Hypothalamus (tissue), 51 donors: ENCODE measurements at regions not wholly inside any gene's neighbourhood (a gene's known extent, or its start where the extent isn't known, plus 50 kb on each side); places are given as distances from the start of the nearest gene placed in this dataset.

Experiments
- DNase-seq, 51 donors: peaks; one replicate each; lab custom pipeline; 2025; lab: John Stamatoyannopoulos, UW

DNA sequence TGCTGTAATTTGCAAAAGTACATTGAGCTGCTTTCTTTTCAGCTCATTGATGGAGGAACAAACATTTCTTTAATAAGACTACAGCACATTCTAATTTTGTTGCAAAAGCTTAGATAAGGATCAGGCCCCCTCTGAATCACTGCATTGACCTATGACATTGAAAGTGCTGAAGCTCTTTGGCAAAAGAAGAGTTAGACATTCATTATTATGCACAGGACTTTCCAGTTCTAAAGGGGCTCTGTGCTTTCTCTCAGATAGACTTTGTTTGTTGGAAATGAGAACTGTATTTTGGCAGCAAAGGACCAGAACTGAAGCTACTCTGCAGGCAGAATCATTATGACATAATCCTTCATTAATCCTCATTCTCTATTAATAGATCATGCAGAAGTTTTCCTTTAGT, 252.9 kb upstream of the SOX2 start:
- peak in 4 of 51 donors; percentile 10 to 85 (median 46) for DNase-seq

DNA sequence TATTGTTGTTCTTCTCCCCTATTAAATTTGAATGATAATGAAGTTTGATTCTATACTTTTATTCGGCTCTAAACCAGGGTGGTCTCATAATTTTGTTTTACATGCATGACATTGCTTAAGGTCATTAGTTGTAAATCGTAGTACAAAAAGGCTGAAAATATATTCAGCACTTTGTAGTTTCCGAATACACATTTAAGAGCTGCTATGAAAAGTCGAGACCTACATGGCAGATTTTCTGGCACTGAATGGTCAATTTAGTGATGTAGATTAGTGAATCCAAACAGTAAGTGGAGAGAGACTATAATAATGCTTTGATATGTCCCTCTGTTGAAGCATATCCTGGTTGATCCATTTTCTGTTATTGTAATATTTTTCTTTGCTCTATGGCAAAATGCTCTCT, 254.0 kb upstream of the SOX2 start:
- DNase-seq, result no peak

- DNase-seq, result peak in 48 of 51 donors; percentile 15 to 97 (median 80)
These were observed 254.5 kb upstream of the SOX2 start for GRCh38 chr3:181457190-181457589.

DNA sequence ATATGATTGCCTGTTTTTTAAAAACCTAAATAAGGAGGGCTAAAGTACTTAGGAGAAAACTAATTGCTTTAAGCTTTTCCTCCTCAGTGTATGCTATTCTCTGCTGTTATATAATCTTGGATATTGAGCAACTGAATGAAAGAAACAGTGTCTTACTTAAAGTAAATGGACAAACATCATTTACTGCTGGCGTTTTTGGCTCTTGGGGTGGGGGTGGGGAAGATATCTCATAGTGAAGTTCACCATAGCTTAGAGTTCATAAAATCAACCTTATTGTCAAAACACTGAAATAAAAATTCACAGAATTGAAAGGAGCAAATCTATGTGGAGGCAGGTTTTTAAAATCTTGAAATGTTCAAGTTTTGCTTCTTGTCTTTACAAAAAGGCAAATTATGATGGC, 256.4 kb upstream of the SOX2 start:
- DNase-seq, result peak in 1 of 51 donors; percentile 79

GRCh38 chr3:181454451-181455027, 257.2 kb upstream of the SOX2 start:
- DNase-seq, result peak in 17 of 51 donors; percentile 4 to 90 (median 35)

GRCh38 chr3:181446741-181447140, 265.0 kb upstream of the SOX2 start:
- DNase-seq, result no peak

GRCh38 chr3:181442066-181442465, 269.7 kb upstream of the SOX2 start:
- DNase-seq, result no peak

DNA sequence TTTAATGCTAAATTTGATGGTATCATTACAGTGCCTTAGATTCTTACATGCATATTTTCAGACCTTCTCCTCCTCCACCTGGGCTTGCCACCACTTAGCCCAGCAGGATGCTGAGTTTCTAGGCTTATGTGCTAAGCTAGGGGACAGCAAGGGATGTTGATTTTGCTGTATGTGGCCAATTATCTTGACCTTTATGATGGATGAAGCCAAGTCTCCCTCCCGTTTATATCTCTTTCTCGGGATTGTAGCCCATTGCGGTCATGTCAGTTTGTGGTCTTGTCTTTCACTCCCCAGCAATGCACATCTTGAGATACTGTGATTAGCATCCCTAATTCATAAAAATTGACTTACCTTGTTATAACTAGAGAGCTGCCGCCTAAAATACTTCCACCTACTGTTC, 278.7 kb upstream of the SOX2 start:
- DNase-seq, result no peak

GRCh38 chr3:181431748-181432147, 280.0 kb upstream of the SOX2 start:
- no peak for DNase-seq

DNA sequence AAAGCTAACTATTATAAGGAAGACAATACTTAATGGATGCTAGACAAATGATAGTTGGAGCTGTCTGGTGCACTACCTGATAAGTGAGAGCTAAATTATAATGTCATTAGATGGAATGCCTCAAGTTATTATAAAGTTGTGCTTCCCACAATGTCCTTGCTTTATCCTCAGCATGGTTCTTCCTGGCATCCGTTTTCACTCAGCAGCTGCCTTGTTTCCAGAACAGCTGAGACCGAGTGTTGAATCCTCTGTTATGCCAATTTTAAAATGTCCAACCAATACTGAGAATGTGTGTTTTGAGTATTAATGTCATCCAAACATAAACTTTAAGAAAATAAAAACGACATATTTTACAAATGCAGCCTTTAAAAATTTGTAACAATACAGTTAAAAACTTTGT, 286.7 kb upstream of the SOX2 start:
- peak in 1 of 51 donors; percentile 7 for DNase-seq

DNA sequence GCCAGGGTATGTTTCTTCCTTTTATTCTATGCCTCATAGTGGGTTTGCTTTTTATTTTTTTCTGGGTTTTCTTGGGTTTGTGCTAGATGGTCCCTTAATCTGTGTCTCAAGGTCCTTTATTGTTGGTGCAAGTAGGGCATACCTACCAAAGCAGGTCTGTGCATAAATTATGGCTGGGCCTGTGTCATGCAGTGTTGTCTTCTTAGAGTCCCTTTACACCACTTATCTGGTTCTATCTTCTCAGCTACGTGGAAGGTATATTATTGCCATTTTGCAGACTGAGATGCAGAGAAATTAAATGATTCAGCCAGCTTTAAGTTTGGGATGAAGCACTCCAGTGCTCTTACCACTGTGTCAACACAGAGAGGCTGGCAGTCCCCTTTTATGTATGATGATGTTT, 293.5 kb upstream of the SOX2 start:
- DNase-seq, result peak in 1 of 51 donors; percentile 60

DNA sequence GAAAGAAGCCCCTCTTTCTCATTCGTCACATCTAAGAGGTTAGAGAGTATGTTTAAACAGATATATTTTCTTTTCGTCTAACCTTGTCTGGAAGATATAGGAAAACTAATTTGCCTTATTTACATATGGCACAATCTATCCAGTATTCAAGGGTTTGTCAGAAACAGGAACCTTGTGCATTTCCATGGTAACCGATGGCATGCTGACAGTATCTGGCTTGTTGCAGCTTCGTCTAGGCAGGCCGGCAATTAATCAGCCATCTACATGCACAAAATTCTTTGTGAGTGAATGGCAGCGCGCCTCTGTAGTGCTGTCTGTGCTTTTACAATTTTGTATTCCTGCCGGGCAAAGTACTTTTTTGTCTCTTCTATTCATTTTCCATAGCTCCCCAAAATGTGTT, 294.0 kb upstream of the SOX2 start:
- peak in 31 of 51 donors; percentile 1 to 55 (median 33) for DNase-seq

DNA sequence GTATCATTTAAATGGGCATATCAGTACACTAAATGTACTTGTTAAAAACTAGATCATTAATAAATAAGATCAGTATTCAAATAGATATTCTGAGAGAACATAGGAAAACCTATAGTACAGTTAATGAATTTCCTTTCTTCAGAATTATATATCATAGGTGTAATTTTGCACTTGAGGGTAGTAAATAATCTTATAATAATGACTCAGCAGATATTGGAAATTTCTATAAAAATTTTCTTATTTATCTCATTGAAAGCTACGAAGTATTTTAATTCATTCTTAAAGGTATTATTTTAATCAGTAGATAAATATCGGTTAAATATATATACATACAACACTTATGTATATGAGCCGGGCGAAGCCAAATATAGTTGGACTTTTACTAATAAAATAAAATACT, 300.9 kb upstream of the SOX2 start:
- DNase-seq, result no peak

DNA sequence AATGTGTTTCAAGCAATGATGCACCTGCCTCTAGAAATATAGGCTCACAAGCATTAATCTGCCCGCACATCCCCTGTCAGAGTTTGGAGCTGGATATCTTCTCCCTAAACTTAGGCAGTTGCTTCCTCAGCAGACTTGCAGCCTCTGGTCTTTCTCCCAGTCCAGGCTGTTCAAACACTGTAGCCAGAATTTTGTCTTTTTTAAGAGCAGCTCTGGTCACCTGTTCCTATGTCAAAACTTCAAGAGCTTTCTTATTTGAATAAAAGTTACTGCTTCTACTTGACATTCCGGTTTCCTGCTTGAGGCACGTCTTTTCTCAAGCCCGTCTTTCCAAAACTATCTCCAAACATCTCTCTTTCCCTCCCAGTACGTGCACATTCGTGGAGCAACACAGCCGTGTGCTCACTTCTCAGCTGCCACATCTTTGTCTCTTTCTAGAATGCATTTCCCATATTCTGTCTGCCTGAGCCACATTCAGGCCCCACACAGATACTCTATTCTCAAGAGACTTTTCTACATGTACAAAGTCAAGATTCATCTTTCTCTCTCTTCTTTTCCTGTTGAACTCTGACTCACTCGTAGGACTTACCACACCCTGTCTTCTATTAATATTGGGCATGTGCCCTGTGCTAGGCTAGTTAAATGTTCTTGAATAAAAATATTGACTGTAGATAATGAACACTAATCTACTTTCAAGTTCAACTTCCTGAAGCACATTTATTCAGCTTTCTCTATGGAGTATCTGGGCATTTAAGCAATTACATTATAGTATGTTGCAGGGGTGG, 307.7 kb upstream of the SOX2 start:
- DNase-seq, result no peak

DNA sequence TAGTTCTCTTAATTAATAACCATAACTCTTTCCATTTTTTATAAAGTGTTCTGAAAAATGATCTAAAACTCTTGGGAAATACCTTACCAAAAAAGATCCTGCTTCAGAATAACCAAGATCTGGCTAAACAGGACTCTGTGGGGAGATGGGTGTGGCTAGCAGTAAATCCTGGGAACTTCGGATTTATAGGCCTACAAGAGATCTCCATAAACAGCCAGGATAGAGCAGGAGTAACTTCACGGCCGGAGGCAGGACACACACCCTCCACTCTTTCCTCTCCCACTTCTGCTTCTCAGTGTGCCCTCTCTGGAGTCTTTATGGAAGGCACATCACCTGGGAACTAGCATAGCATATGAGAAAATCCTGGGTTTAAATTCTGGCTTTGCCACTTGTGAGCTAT, 309.4 kb upstream of the SOX2 start:
- DNase-seq, result no peak

GRCh38 chr3:181384970-181385369, 326.8 kb upstream of the SOX2 start:
- DNase-seq, result peak in 12 of 51 donors; percentile 3 to 33 (median 11)

- no peak for DNase-seq
These were observed 328.0 kb upstream of the SOX2 start for GRCh38 chr3:181383760-181384159.

GRCh38 chr3:181383201-181383600, 328.5 kb upstream of the SOX2 start:
- no peak for DNase-seq

DNA sequence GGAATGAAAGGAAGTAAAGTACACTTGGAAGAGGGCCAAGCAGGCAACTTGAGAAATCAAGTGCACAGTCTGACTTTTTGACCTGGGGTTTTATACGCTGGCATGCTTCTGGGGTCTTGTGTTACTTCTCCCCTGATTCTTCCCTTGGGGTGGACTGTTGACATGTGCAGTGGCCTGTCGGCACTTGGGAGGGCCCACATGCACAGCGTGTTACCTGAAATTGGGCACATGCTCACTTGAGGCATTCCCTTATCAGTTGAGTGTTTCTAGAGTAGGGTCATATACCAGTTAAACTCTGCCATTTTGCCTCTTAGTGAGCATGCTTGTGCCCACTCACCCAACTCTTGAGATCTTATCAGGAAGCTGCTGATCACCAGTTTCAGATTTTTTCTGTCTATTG, 329.1 kb upstream of the SOX2 start:
- DNase-seq, result no peak

DNA sequence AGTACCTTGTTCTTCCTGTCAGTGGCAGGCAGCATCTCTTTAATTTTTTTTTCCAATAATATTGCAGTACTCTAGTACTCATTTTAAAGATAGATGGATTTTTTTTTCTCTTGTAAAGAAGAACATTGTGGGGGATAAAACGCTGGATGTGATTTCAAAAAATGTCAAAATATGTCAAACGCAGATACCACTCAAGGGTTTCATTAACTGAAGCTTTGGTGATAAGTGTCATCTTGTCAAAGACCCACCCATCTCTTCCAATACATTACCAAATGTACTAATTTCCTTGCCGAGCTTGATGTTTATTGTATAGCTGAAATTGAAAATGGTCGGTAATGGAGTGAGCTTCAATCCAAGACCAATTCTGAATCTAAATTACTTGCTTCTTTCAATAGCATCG, 332.4 kb upstream of the SOX2 start:
- no peak for DNase-seq

DNA sequence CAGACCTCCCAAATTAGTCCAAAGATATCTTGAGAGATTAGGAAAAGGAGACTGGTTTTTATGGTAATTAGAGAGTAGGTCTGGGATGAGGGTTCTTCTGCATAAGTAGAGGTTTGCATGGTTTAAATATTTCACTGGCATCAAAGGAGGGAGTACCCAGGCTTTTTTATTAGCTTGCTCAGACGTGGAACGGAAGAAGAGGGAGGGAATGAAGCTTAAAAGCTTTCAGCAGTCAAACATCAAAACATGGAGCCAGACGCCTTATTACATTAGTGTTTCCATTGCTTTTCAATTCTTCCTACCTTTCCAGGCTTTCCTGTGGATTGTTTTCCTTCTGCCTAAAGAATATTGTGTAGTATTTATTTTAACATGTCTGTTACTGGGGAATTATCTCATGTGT, 342.1 kb upstream of the SOX2 start:
- no peak for DNase-seq

GRCh38 chr3:181363231-181363630, 348.5 kb upstream of the SOX2 start:
- no peak for DNase-seq
